ENCODE measurements at regions not wholly inside any gene's neighbourhood (a gene's known extent, or its start where the extent isn't known, plus 50 kb on each side); places are given as distances from the start of the nearest gene placed in this dataset.

- DNase-seq (no peak), ATAC-seq (ENCODE audit: low read depth) (no peak)
- no peaks in the 10 kb centered on the region for H3K9me3 Mint-ChIP-seq
- H3K4me1 Mint-ChIP-seq = no peaks in the 10 kb centered on the region
- POLR2A ChIA-PET = no interaction called here
- H3K27ac Mint-ChIP-seq = no peak overlapping the region
- no peaks in the 10 kb centered on the region for H3K27me3 Mint-ChIP-seq
- H3K36me3 Mint-ChIP-seq = no peaks in the 10 kb centered on the region
- H3K4me3 Mint-ChIP-seq = no peak overlapping the region
Measured at GRCh38 chr13:103275722-103276121, 209.5 kb upstream of the SLC10A2 start.

GRCh38 chr13:103275081-103275480 is 208.9 kb upstream of the SLC10A2 start:
- ATAC-seq (ENCODE audit: low read depth) = no peak
- Mint-ChIP-seq H3K4me1 (no peaks in the 10 kb centered on the region), H3K27ac (no peak overlapping the region), H3K27me3 (no peaks in the 10 kb centered on the region), H3K9me3 (no peaks in the 10 kb centered on the region), H3K4me3 (no peak overlapping the region), H3K36me3 (no peaks in the 10 kb centered on the region)
- DNase-seq = no peak
- POLR2A ChIA-PET = no interaction called here

GRCh38 chr13:103273825-103274224 is 207.6 kb upstream of the SLC10A2 start:
- no peaks in the 10 kb centered on the region for H3K36me3 Mint-ChIP-seq
- no peak overlapping the region for H3K4me3 Mint-ChIP-seq
- H3K27me3 Mint-ChIP-seq = no peaks in the 10 kb centered on the region
- no peaks in the 10 kb centered on the region for H3K9me3 Mint-ChIP-seq
- H3K4me1 Mint-ChIP-seq = no peaks in the 10 kb centered on the region
- no peak for ATAC-seq (ENCODE audit: low read depth)
- DNase-seq = no peak
- POLR2A ChIA-PET = no interaction called here
- no peak overlapping the region for H3K27ac Mint-ChIP-seq

GRCh38 chr13:103272770-103273169 is 206.6 kb upstream of the SLC10A2 start:
- POLR2A ChIA-PET = no interaction called here
- H3K36me3 Mint-ChIP-seq = no peaks in the 10 kb centered on the region
- no peaks in the 10 kb centered on the region for H3K4me1 Mint-ChIP-seq
- no peaks in the 10 kb centered on the region for H3K9me3 Mint-ChIP-seq
- H3K4me3 Mint-ChIP-seq = no peak overlapping the region
- no peaks in the 10 kb centered on the region for H3K27me3 Mint-ChIP-seq
- no peak for ATAC-seq (ENCODE audit: low read depth)
- DNase-seq = no peak
- H3K27ac Mint-ChIP-seq = no peak overlapping the region

GRCh38 chr13:103263448-103263847 is 197.2 kb upstream of the SLC10A2 start:
- POLR2A ChIA-PET = no interaction called here
- ATAC-seq (ENCODE audit: low read depth) (no peak), DNase-seq (no peak)

GRCh38 chr13:103255587-103256301 is 189.5 kb upstream of the SLC10A2 start:
- no peak for ATAC-seq (ENCODE audit: low read depth)
- Mint-ChIP-seq H3K36me3 (no peaks in the 10 kb centered on the region), H3K4me3 (no peak overlapping the region), H3K9me3 (peaks cover 1% of the 10 kb centered on the region), H3K4me1 (no peaks in the 10 kb centered on the region), H3K27me3 (peaks cover 2% of the 10 kb centered on the region), H3K27ac (no peak overlapping the region)
- no peak for DNase-seq
- POLR2A ChIA-PET = no interaction called here

More at GRCh38 chr13:103263448-103263847, 197.2 kb upstream of the SLC10A2 start:
- Mint-ChIP-seq H3K4me3 (no peak overlapping the region), H3K4me1 (no peaks in the 10 kb centered on the region), H3K27me3 (no peaks in the 10 kb centered on the region), H3K9me3 (peaks cover 7% of the 10 kb centered on the region), H3K36me3 (no peaks in the 10 kb centered on the region), H3K27ac (no peak overlapping the region)

- no peak overlapping the region for H3K27ac Mint-ChIP-seq
- no peaks in the 10 kb centered on the region for H3K36me3 Mint-ChIP-seq
- POLR2A ChIA-PET = no interaction called here
- H3K4me3 Mint-ChIP-seq = no peak overlapping the region
- no peaks in the 10 kb centered on the region for H3K4me1 Mint-ChIP-seq
- no peaks in the 10 kb centered on the region for H3K27me3 Mint-ChIP-seq
- H3K9me3 Mint-ChIP-seq = no peaks in the 10 kb centered on the region
- no peak for DNase-seq
- no peak for ATAC-seq (ENCODE audit: low read depth)
Measured at GRCh38 chr13:103250071-103250470, 183.9 kb upstream of the SLC10A2 start.

- no peak for ATAC-seq (ENCODE audit: low read depth)
- Mint-ChIP-seq H3K4me3 (no peak overlapping the region), H3K27me3 (no peaks in the 10 kb centered on the region), H3K4me1 (no peaks in the 10 kb centered on the region), H3K9me3 (peaks cover 2% of the 10 kb centered on the region), H3K36me3 (no peaks in the 10 kb centered on the region), H3K27ac (no peak overlapping the region)
- POLR2A ChIA-PET = no interaction called here
- DNase-seq = no peak
Measured at GRCh38 chr13:103246581-103247200, 180.5 kb upstream of the SLC10A2 start.

GRCh38 chr13:103243495-103243894 is 177.3 kb upstream of the SLC10A2 start:
- peaks cover 2% of the 10 kb centered on the region for H3K9me3 Mint-ChIP-seq
- POLR2A ChIA-PET = no interaction called here
- H3K36me3 Mint-ChIP-seq = no peaks in the 10 kb centered on the region
- no peak overlapping the region for H3K4me3 Mint-ChIP-seq
- ATAC-seq (ENCODE audit: low read depth) (no peak), DNase-seq (no peak)
- H3K4me1 Mint-ChIP-seq = no peaks in the 10 kb centered on the region
- no peaks in the 10 kb centered on the region for H3K27me3 Mint-ChIP-seq
- no peak overlapping the region for H3K27ac Mint-ChIP-seq

- Mint-ChIP-seq H3K36me3 (no peaks in the 10 kb centered on the region), H3K4me3 (no peak overlapping the region)
- POLR2A ChIA-PET = no interaction called here
Measured at GRCh38 chr13:103238441-103238840, 172.2 kb upstream of the SLC10A2 start.

GRCh38 chr13:103236213-103236612 is 170.0 kb upstream of the SLC10A2 start:
- Mint-ChIP-seq H3K4me3 (no peak overlapping the region), H3K4me1 (no peaks in the 10 kb centered on the region), H3K27ac (no peak overlapping the region), H3K36me3 (no peaks in the 10 kb centered on the region), H3K27me3 (no peaks in the 10 kb centered on the region), H3K9me3 (no peaks in the 10 kb centered on the region)
- DNase-seq (no peak), ATAC-seq (ENCODE audit: low read depth) (no peak)
- POLR2A ChIA-PET = no interaction called here

More at GRCh38 chr13:103238441-103238840, 172.2 kb upstream of the SLC10A2 start:
- no peak overlapping the region for H3K27ac Mint-ChIP-seq
- peaks cover 2% of the 10 kb centered on the region for H3K9me3 Mint-ChIP-seq
- H3K27me3 Mint-ChIP-seq = no peaks in the 10 kb centered on the region
- ATAC-seq (ENCODE audit: low read depth) = no peak
- no peaks in the 10 kb centered on the region for H3K4me1 Mint-ChIP-seq
- no peak for DNase-seq

GRCh38 chr13:103229674-103230073 is 163.5 kb upstream of the SLC10A2 start:
- POLR2A ChIA-PET = no interaction called here
- no peak overlapping the region for H3K4me3 Mint-ChIP-seq
- ATAC-seq (ENCODE audit: low read depth) (no peak), DNase-seq (no peak)
- no peak overlapping the region for H3K27ac Mint-ChIP-seq
- no peaks in the 10 kb centered on the region for H3K27me3 Mint-ChIP-seq
- no peaks in the 10 kb centered on the region for H3K4me1 Mint-ChIP-seq
- H3K9me3 Mint-ChIP-seq = no peaks in the 10 kb centered on the region
- H3K36me3 Mint-ChIP-seq = no peaks in the 10 kb centered on the region

- Mint-ChIP-seq H3K27ac (no peak overlapping the region), H3K4me1 (no peaks in the 10 kb centered on the region), H3K9me3 (no peaks in the 10 kb centered on the region), H3K27me3 (no peaks in the 10 kb centered on the region), H3K4me3 (no peak overlapping the region), H3K36me3 (no peaks in the 10 kb centered on the region)
- POLR2A ChIA-PET = no interaction called here
- ATAC-seq (ENCODE audit: low read depth) = no peak
- no peak for DNase-seq
Measured at GRCh38 chr13:103224804-103225203, 158.6 kb upstream of the SLC10A2 start.

- Mint-ChIP-seq H3K36me3 (no peaks in the 10 kb centered on the region), H3K27ac (no peak overlapping the region), H3K4me3 (no peak overlapping the region), H3K4me1 (no peaks in the 10 kb centered on the region), H3K9me3 (no peaks in the 10 kb centered on the region), H3K27me3 (no peaks in the 10 kb centered on the region)
- POLR2A ChIA-PET = no interaction called here
- ATAC-seq (ENCODE audit: low read depth) (no peak), DNase-seq (no peak)
Measured at GRCh38 chr13:103222683-103223082, 156.5 kb upstream of the SLC10A2 start.
